NCI-H146 (cell line): ENCODE measurements at regions not wholly inside any gene's neighbourhood (a gene's known extent, or its start where the extent isn't known, plus 50 kb on each side); places are given as distances from the start of the nearest gene placed in this dataset.
A peak's percentile ranks its signal among the peaks of the same experiment; 100 is the strongest.

Experiments
- DNase-seq: peaks from one replicate; lab custom pipeline; 2025; lab: John Stamatoyannopoulos, UW

- peak; percentile 26 for DNase-seq
These were observed 88.7 kb upstream of the IRF2BP2 start for GRCh38 chr1:234698686-234699085.

- DNase-seq: no peak
These were observed 87.8 kb upstream of the IRF2BP2 start for GRCh38 chr1:234697741-234698140.

GRCh38 chr1:234697015-234697414 lies 87.0 kb upstream of the IRF2BP2 start:
- no peak for DNase-seq

- no peak for DNase-seq
These were observed 86.2 kb upstream of the IRF2BP2 start for GRCh38 chr1:234696148-234696576.

- no peak for DNase-seq
These were observed 84.7 kb upstream of the IRF2BP2 start for GRCh38 chr1:234694661-234695060.

- no peak for DNase-seq
These were observed 83.1 kb upstream of the IRF2BP2 start for GRCh38 chr1:234692966-234693580.

- DNase-seq: no peak
These were observed 81.6 kb upstream of the IRF2BP2 start for GRCh38 chr1:234691567-234691966.

- DNase-seq: no peak
These were observed 80.9 kb upstream of the IRF2BP2 start for GRCh38 chr1:234690872-234691271.

GRCh38 chr1:234689236-234689635 lies 79.3 kb upstream of the IRF2BP2 start:
- DNase-seq: no peak

GRCh38 chr1:234687011-234687410 lies 77.0 kb upstream of the IRF2BP2 start:
- DNase-seq: no peak

- DNase-seq: no peak
These were observed 76.1 kb upstream of the IRF2BP2 start for GRCh38 chr1:234686035-234686434.

- DNase-seq: no peak
These were observed 74.9 kb upstream of the IRF2BP2 start for GRCh38 chr1:234684856-234685255.

GRCh38 chr1:234683861-234684632 lies 74.1 kb upstream of the IRF2BP2 start:
- no peak for DNase-seq

- no peak for DNase-seq
These were observed 73.3 kb upstream of the IRF2BP2 start for GRCh38 chr1:234683127-234683860.

GRCh38 chr1:234681990-234682389 lies 72.0 kb upstream of the IRF2BP2 start:
- no peak for DNase-seq

GRCh38 chr1:234681065-234681464 lies 71.1 kb upstream of the IRF2BP2 start:
- no peak for DNase-seq

GRCh38 chr1:234680331-234680904 lies 70.4 kb upstream of the IRF2BP2 start:
- DNase-seq: no peak

- DNase-seq: peak; percentile 89
These were observed 66.2 kb upstream of the IRF2BP2 start for GRCh38 chr1:234676103-234676594.

- DNase-seq: peak; percentile 23
These were observed 65.6 kb upstream of the IRF2BP2 start for GRCh38 chr1:234675572-234675971.

- no peak for DNase-seq
These were observed 65.0 kb upstream of the IRF2BP2 start for GRCh38 chr1:234675006-234675405.

- DNase-seq: no peak
These were observed 64.3 kb upstream of the IRF2BP2 start for GRCh38 chr1:234674218-234674815.
